ELR (cell line): ENCODE measurements at regions not wholly inside any gene's neighbourhood (a gene's known extent, or its start where the extent isn't known, plus 50 kb on each side); places are given as distances from the start of the nearest gene placed in this dataset.
A peak's percentile ranks its signal among the peaks of the same experiment; 100 is the strongest.
"Not testable (repeated sequence)": the region's sequence is repeated elsewhere in the genome, so short reads cannot be mapped to it uniquely, and the experiment has no call there.

Experiments
- DNase-seq: peaks from one replicate; pipeline ENCODE4 v3.0.0-alpha.2; 2015; ENCODE audit warnings: low read depth

- DNase-seq, result peak; percentile 46
Observed at GRCh38 chr21:14321042-14321441, 61.9 kb downstream of the HSPA13 start.

GRCh38 chr21:14319805-14320204, 63.1 kb downstream of the HSPA13 start:
- no peak for DNase-seq

- DNase-seq, result no peak
Observed at GRCh38 chr21:14318578-14318977, 64.4 kb downstream of the HSPA13 start.

GRCh38 chr21:14317507-14317906, 65.4 kb downstream of the HSPA13 start:
- no peak for DNase-seq

GRCh38 chr21:14313300-14313699, 69.6 kb downstream of the HSPA13 start:
- no peak for DNase-seq

- DNase-seq, result no peak
Observed at GRCh38 chr21:14312871-14313270, 70.1 kb downstream of the HSPA13 start.

- no peak for DNase-seq
Observed at GRCh38 chr21:14308234-14308633, 74.7 kb downstream of the HSPA13 start.

GRCh38 chr21:14306126-14306907, 76.6 kb downstream of the HSPA13 start:
- peak; percentile 25 for DNase-seq

- peak; percentile 1 for DNase-seq
Observed at GRCh38 chr21:14303731-14304488, 79.0 kb downstream of the HSPA13 start.

GRCh38 chr21:14300074-14300473, 82.9 kb downstream of the HSPA13 start:
- no peak for DNase-seq

GRCh38 chr21:14290576-14290975, 74.6 kb downstream of the RBM11 start:
- DNase-seq, result no peak

GRCh38 chr21:14288922-14289321, 73.0 kb downstream of the RBM11 start:
- DNase-seq, result no peak

GRCh38 chr21:14285147-14285761, 69.3 kb downstream of the RBM11 start:
- no peak for DNase-seq

GRCh38 chr21:14284481-14284880, 68.5 kb downstream of the RBM11 start:
- DNase-seq, result no peak

- not testable (repeated sequence) for DNase-seq
Observed at GRCh38 chr21:14281188-14281900, 65.4 kb downstream of the RBM11 start.
